NCI-H1694 treated with DMSO at 0.1 percent for 48 hours (cell line): ENCODE measurements at regions not wholly inside any gene's neighbourhood (a gene's known extent, or its start where the extent isn't known, plus 50 kb on each side); places are given as distances from the start of the nearest gene placed in this dataset.

Experiments
- DNase-seq: peaks from one replicate; lab custom pipeline; 2025; lab: John Stamatoyannopoulos, UW

DNA sequence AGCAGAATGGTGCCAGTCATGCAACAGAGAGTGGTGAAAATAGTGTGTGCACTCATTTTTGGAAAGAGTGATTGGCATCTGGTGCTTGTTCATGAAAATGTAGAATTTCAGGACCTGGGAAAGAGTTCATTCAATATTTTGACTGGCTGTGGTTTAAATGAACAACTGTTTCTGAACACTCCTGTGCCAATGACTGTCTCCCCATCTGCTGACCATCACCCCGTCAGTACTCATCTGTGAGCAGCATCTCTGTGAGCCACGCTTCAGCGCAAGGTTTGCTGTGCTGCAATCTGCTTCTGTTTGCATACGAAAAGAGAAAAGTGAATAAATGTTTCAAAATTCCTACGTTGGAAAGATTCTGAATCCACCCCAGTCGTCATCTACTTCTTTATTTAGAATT is 77.9 kb upstream of the RUNX1 start:
- peak; percentile 35 for DNase-seq

GRCh38 chr21:35120631-35121180 is 71.6 kb upstream of the RUNX1 start:
- no peak for DNase-seq

DNA sequence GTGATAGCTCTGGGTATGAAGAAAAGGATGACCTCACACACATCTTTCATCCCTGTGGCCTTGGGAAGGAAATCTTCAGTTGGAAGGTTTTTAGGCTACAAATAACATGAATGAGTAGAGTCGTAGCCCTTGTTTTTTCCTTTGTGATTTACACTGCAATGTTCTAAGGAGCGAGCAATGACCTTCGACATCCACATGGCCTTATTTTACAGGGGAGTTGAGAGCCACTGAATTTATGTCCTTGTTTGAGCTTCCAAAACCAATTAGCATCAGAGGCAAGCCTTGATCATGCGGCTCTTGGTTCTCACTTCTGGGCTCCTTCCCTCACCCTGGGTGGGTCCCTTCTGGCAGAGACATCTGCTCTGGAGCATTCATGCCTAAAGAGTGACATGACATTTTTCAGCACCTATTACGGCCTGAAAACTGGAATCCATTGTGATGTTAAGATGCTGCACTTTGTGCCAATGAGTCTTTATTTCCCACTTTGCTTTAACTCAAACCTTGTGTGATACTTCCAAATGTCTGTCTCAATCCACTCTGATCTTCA is 70.5 kb upstream of the RUNX1 start:
- no peak for DNase-seq

GRCh38 chr21:35116777-35117176 is 67.7 kb upstream of the RUNX1 start:
- DNase-seq: no peak

GRCh38 chr21:35113064-35113463 is 64.0 kb upstream of the RUNX1 start:
- no peak for DNase-seq

DNA sequence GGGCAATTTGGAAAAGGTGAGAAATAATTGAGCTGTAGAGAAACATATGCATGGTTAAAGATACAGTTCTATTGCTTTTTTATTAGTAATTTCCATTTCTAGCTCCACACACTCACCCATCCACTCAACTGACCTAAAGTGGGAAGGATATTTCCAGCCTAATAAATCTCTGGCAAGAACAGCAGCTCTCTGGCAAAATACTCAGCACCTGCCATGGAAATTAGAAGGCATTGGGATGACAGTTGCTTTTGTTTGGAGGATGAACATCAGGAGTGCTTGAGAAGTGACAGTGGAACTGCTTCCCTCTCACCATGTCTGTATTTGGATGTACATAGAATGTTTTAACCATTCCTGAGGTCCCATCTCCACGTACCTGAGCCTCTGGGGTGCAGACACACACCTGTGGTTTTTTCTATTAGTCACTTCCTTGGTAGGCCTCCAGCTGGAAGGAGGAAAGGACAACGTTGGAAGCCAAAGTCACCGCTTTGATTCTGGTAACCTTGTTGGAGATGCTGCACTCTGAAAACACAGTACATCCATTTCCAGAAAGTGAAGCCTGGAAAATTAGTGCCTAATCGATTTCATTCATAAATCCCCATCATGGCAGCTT is 62.3 kb upstream of the RUNX1 start:
- no peak for DNase-seq

GRCh38 chr21:35108887-35109286 is 59.8 kb upstream of the RUNX1 start:
- DNase-seq: no peak

- DNase-seq: no peak
Measured at GRCh38 chr21:35107520-35107919, 58.4 kb upstream of the RUNX1 start.

DNA sequence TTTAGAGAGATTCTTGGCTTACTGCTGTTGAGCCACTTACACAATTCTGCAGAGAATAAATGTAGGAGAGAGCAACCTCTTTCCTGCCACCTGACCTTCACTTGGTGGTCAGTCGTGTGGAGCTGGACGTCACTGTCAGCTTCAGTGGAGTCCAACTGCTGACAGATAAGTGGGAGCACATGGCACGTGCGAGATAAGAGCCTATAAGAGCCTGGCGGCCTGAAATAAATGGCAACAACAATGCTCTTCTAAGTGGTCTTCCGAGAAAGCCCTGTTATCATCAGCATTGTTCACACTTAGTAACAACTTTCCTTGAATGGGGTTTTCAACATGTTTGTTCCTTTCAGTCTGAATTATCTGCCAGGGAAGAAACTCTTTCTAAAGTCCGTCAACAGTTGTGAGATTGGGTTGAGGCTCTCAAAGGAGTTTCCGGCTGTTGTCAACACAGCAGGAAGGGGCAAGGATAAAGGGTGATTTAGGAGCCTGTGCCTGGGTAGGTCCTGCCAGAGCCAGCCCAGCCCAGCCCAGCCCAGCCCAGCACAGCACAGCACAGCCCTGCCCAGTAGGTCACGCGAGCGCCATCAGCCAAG is 57.2 kb upstream of the RUNX1 start:
- DNase-seq: no peak

- peak; percentile 86 for DNase-seq
Measured at GRCh38 chr21:35102488-35103371, 53.6 kb upstream of the RUNX1 start.

- no peak for DNase-seq
Measured at GRCh38 chr21:35100349-35100811, 51.3 kb upstream of the RUNX1 start.

GRCh38 chr21:35099310-35099709 is 50.2 kb upstream of the RUNX1 start:
- no peak for DNase-seq
